Lung (tissue), 11 donors: ENCODE measurements at regions not wholly inside any gene's neighbourhood (a gene's known extent, or its start where the extent isn't known, plus 50 kb on each side); places are given as distances from the start of the nearest gene placed in this dataset.

Experiments used
- ATAC-seq: fragments of 200-7000 bp; cut with Tn5 transposase; one replicate; pipeline ENCODE4 v1.9.1; 2020; ENCODE audit warnings: moderate number of reproducible peaks; ENCODE audit not compliant: insufficient read depth, low FRiP score
- DNase-seq, 3 donors: peaks; one replicate each; pipeline ENCODE4 v3.0.0-alpha.2; 2013 to 2017
- H3K27ac ChIP-seq, 2 donors: one replicate each; pipeline ENCODE4 v1.5.1; 2013; ENCODE audit warnings: mild to moderate bottlenecking in 2 of 2, moderate library complexity in 2 of 2, control low read depth in 1 of 2, inconsistent platforms in 1 of 2, low read depth in 1 of 2, low read length in 1 of 2
- H3K27me3 ChIP-seq, 3 donors: one replicate each; pipeline ENCODE4 v1.5.1; 2013; ENCODE audit warnings: low read length in 2 of 3; ENCODE audit not compliant: control insufficient read depth in 3 of 3, insufficient read depth in 3 of 3
- H3K36me3 ChIP-seq, 4 donors: one replicate each; pipeline ENCODE4 v1.5.1; 2013; ENCODE audit warnings: low read length in 4 of 4, mild to moderate bottlenecking in 1 of 4, moderate library complexity in 1 of 4; ENCODE audit not compliant: control insufficient read depth in 4 of 4, insufficient read depth in 4 of 4
- H3K4me1 ChIP-seq, 5 donors: one replicate each; pipeline ENCODE4 v1.5.1; 2013; ENCODE audit warnings: low read length in 5 of 5, mild to moderate bottlenecking in 2 of 5, moderate library complexity in 1 of 5; ENCODE audit not compliant: control insufficient read depth in 5 of 5, insufficient read depth in 5 of 5
- H3K4me3 ChIP-seq: one replicate; pipeline ENCODE4 v1.5.1; 2013; ENCODE audit warnings: mild to moderate bottlenecking, control low read depth, moderate library complexity
- H3K9ac ChIP-seq, 2 donors: one replicate each; pipeline ENCODE4 v1.5.1; 2013; ENCODE audit warnings: low read length in 2 of 2, control low read depth in 1 of 2; ENCODE audit not compliant: insufficient read depth in 1 of 2
- H3K9me3 ChIP-seq, 4 donors: one replicate each; pipeline ENCODE4 v1.5.1; 2013; ENCODE audit warnings: low read length in 3 of 4, mild to moderate bottlenecking in 1 of 4, moderate library complexity in 1 of 4; ENCODE audit not compliant: control insufficient read depth in 4 of 4, insufficient read depth in 3 of 4
- WGBS, 2 donors: extraction: QIAGEN DNeasy Blood & Tissue Kit; methylation state at CpG; one replicate each; pipeline ENCODE4 v1.1.7; 2013; 5-methylcytosine and 5-hydroxymethylcytosine counted together
- TF ChIP-seq, protein P1 (sequence below): IDR thresholded peaks from 2 replicates; pipeline ENCODE4 v1.5.1; 2012; ENCODE audit warnings: mild to moderate bottlenecking; ENCODE audit errors: control extremely low read depth, extremely low read depth
- donor health status: control.
- donor health status: control.
- donor health status: Bipolar disorder and iron deficiency.
- donor health status: healthy.
- donor health status: DM: yes; HTN: yes; CAD: no.

GRCh38 chr16:17970816-17971331 lies 365.7 kb downstream of the NPIPA8 start:
- Histone ChIP-seq H3K9me3 (no peaks in the 10 kb centered on the region), H3K4me1 (peaks cover 0 to 17% (median 0%) of the 10 kb centered on the region in 5 donors), H3K9ac (no peak overlapping the region), H3K27ac (no peak overlapping the region), H3K27me3 (peaks cover 0 to 2% (median 0%) of the 10 kb centered on the region in 3 donors), H3K36me3 (no peaks in the 10 kb centered on the region), H3K4me3 (no peak overlapping the region)
- DNase-seq (peak in 1 of 3 donors; percentile 26), ATAC-seq (no peak)
- 64 to 82% methylated on average over 4 of the region's 4 CpGs for WGBS, 2 donors
- TF ChIP-seq, protein P1, sequence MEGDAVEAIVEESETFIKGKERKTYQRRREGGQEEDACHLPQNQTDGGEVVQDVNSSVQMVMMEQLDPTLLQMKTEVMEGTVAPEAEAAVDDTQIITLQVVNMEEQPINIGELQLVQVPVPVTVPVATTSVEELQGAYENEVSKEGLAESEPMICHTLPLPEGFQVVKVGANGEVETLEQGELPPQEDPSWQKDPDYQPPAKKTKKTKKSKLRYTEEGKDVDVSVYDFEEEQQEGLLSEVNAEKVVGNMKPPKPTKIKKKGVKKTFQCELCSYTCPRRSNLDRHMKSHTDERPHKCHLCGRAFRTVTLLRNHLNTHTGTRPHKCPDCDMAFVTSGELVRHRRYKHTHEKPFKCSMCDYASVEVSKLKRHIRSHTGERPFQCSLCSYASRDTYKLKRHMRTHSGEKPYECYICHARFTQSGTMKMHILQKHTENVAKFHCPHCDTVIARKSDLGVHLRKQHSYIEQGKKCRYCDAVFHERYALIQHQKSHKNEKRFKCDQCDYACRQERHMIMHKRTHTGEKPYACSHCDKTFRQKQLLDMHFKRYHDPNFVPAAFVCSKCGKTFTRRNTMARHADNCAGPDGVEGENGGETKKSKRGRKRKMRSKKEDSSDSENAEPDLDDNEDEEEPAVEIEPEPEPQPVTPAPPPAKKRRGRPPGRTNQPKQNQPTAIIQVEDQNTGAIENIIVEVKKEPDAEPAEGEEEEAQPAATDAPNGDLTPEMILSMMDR, result peak; percentile 3

DNA sequence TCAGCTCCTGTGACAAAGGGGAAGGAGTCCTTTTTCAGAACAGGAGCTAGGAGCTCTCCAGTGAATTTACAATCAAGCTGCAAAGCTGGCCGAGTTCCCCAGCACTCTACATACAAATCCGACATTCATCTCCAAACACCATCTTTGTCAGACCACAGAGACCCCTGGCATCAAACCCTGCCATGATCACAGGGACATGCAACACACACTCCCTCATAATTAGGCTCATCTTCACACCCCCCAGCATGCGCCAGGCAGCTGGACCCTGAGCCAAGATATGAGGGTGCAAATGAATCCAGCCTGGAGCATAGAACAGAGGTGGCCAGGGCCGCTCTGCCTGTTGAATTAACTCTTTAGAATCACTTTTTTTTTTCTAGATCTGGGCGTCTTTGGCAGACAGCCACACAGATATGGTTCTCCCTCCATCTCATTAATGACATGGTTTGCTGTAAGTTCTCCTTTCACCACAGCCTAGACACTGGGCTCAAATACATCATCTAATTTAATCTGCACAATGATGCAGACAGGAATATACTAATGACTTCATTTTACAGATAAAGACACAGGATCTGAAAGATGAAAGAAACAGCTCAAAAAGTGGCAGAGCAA lies 366.3 kb downstream of the NPIPA8 start:
- 58 to 79% methylated on average over 5 of the region's 5 CpGs for WGBS, 2 donors
- Histone ChIP-seq H3K9me3 (no peaks in the 10 kb centered on the region), H3K27ac (no peak overlapping the region), H3K9ac (no peak overlapping the region), H3K4me1 (peaks cover 0 to 17% (median 0%) of the 10 kb centered on the region in 5 donors), H3K27me3 (peaks cover 0 to 2% (median 0%) of the 10 kb centered on the region in 3 donors), H3K36me3 (no peaks in the 10 kb centered on the region), H3K4me3 (no peak overlapping the region)
- TF ChIP-seq, protein P1, result no peak
- DNase-seq (peak; percentile 15 to 49 (median 24)), ATAC-seq (no peak)

DNA sequence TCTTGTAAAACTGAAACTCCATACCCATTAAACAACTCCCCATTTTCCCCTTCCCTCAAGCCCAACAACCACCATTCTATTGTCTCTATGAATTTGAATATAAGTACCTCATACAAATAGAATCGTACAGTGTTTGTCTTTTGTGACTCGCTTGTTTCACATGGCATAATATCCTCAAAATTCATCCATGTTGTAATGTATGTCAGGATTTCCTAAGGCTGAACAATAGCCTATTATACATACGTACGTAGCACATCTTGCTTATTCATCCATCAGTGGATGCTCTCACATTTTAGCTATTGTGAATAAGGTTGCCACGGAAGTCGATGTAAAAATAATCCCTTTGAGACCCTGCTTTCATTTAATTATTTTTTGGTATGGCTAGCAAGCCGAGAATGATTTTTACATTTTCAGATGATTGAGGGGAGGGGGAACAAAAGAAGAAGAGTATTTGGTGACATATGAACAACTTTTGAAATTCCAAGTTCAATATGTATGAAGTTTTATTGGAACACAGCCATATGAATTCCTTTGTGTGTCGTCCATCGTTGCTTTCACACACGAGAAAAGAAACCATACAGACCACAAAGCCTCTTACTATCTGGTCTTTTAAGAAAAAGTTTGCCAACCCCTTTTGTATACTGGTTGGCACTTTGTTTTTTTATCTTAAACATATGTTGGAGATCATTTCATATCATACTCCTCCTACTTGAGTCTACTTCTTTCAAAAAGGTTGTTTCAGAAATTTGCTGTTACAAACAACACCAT lies 371.2 kb downstream of the NPIPA8 start:
- DNase-seq (no peak), ATAC-seq (no peak)
- Histone ChIP-seq H3K4me3 (no peak overlapping the region), H3K27me3 (peaks cover 0 to 2% (median 0%) of the 10 kb centered on the region in 3 donors), H3K27ac (no peak overlapping the region), H3K4me1 (peaks cover 0 to 4% (median 0%) of the 10 kb centered on the region in 5 donors), H3K36me3 (no peaks in the 10 kb centered on the region), H3K9me3 (no peaks in the 10 kb centered on the region), H3K9ac (no peak overlapping the region)
- TF ChIP-seq, protein P1, result no peak
- 76 to 83% methylated on average over 10 of the region's 10 CpGs for WGBS, 2 donors
